NCI-H748 treated with DMSO at 0.1 percent for 48 hours (cell line): ENCODE measurements at regions not wholly inside any gene's neighbourhood (a gene's known extent, or its start where the extent isn't known, plus 50 kb on each side); places are given as distances from the start of the nearest gene placed in this dataset.
"Not testable (repeated sequence)": the region's sequence is repeated elsewhere in the genome, so short reads cannot be mapped to it uniquely, and the experiment has no call there.

Experiments used
- DNase-seq: peaks from one replicate; lab custom pipeline; 2025; lab: John Stamatoyannopoulos, UW

- no peak for DNase-seq
Observed at GRCh38 chr10:100642295-100642994, 102.9 kb upstream of the PAX2 start.

GRCh38 chr10:100645091-100645490 lies 100.3 kb upstream of the PAX2 start:
- DNase-seq: no peak

- no peak for DNase-seq
Observed at GRCh38 chr10:100645613-100646392, 99.6 kb upstream of the PAX2 start.

GRCh38 chr10:100647928-100648327 lies 97.5 kb upstream of the PAX2 start:
- no peak for DNase-seq

GRCh38 chr10:100650693-100651092 lies 94.7 kb upstream of the PAX2 start:
- DNase-seq: no peak

- DNase-seq: not testable (repeated sequence)
Observed at GRCh38 chr10:100651099-100651498, 94.3 kb upstream of the PAX2 start.

- no peak for DNase-seq
Observed at GRCh38 chr10:100651916-100652315, 93.5 kb upstream of the PAX2 start.

GRCh38 chr10:100652406-100653135 lies 92.8 kb upstream of the PAX2 start:
- DNase-seq: no peak

GRCh38 chr10:100653238-100653956 lies 92.0 kb upstream of the PAX2 start:
- DNase-seq: no peak

GRCh38 chr10:100653957-100654781 lies 91.2 kb upstream of the PAX2 start:
- DNase-seq: no peak

- DNase-seq: peak; percentile 29
Observed at GRCh38 chr10:100654782-100655325, 90.5 kb upstream of the PAX2 start.

- DNase-seq: peak; percentile 29
Observed at GRCh38 chr10:100655326-100655759, 90.0 kb upstream of the PAX2 start.

GRCh38 chr10:100655760-100656421 lies 89.5 kb upstream of the PAX2 start:
- DNase-seq: no peak

GRCh38 chr10:100656454-100656853 lies 88.9 kb upstream of the PAX2 start:
- DNase-seq: peak; percentile 14

- DNase-seq: no peak
Observed at GRCh38 chr10:100658269-100658668, 87.1 kb upstream of the PAX2 start.

GRCh38 chr10:100659361-100660098 lies 85.9 kb upstream of the PAX2 start:
- DNase-seq: no peak

GRCh38 chr10:100660365-100660764 lies 85.0 kb upstream of the PAX2 start:
- no peak for DNase-seq

GRCh38 chr10:100660945-100661344 lies 84.4 kb upstream of the PAX2 start:
- no peak for DNase-seq

GRCh38 chr10:100661520-100661919 lies 83.9 kb upstream of the PAX2 start:
- DNase-seq: no peak

GRCh38 chr10:100662067-100662466 lies 83.3 kb upstream of the PAX2 start:
- DNase-seq: no peak
